Caki2 (cell line): ENCODE measurements at regions not wholly inside any gene's neighbourhood (a gene's known extent, or its start where the extent isn't known, plus 50 kb on each side); places are given as distances from the start of the nearest gene placed in this dataset.

ENCODE experiments used
- DNase-seq: peaks from one replicate; pipeline ENCODE4 v3.0.0-alpha.2; 2015; ENCODE audit warnings: low read depth
- in situ Hi-C: cut with HindIII; loops from 2 replicates; pipeline ENCODE4 v1.10.0; 2016; ENCODE audit warnings: low sequenced_read_pairs, low pct_unique_long_range_greater_than_20kb, mixed read lengths

GRCh38 chr6:71393981-71394432 lies 105.4 kb downstream of the OGFRL1 start:
- DNase-seq: no peak
- in situ Hi-C loops: no loop called here

GRCh38 chr6:71394926-71395325 lies 106.3 kb downstream of the OGFRL1 start:
- in situ Hi-C loops: no loop called here
- no peak for DNase-seq

DNA sequence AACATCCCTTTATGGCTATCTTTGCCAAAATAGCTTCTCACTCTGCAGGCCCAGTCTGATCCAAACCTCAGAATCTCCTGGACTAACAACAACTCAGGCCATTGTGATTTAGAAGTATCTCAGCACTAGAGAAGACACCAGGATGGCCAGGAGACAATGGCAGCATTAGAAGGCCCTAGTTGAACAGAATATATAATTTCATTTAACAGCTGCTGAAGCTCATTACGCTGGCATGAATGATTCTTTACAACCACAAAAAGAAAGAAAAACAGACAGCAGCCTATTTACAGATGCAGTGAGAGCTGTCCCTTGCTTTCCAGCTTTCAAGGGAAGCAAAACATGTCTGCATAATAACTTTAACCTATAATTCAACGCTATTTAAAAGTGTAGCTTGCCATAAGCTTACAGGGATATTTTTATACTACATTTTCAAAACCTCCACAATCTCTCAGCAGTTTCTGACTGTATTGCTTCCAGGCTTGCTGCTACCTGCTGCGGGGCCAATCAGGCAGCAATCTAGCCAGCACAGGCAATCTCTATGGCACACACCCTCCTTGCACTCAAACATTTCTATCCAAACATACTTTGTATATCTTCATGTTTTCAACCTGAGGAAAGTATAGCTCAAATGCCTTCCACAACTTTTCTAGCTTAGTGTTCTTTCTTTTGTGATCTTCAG lies 107.3 kb downstream of the OGFRL1 start:
- DNase-seq: no peak
- in situ Hi-C loops: no loop called here

- DNase-seq: no peak
- in situ Hi-C loops: no loop called here
Measured at GRCh38 chr6:71396410-71396801, 107.8 kb downstream of the OGFRL1 start.

- in situ Hi-C loops: no loop called here
- DNase-seq: no peak
Measured at GRCh38 chr6:71399279-71399678, 110.7 kb downstream of the OGFRL1 start.

- in situ Hi-C loops: no loop called here
- no peak for DNase-seq
Measured at GRCh38 chr6:71400852-71401251, 112.2 kb downstream of the OGFRL1 start.

DNA sequence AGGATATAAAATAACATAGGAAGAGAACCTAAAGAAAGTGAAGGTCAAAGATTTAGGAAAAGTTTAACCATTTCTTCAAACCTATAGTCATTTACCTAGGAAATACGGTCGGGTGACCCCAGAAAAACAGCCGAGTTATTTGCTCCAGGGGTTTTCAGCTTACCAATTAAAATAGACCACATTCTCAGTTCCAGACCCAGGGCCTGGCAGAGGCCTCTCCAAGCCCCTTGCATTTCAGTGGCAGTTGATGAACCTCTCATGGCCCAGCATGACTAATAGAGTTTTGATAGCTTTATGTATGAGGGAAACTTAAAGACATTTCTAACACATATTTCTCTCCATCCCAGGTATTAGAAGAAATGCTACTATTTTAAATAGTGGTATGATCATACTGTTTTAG lies 113.5 kb downstream of the OGFRL1 start:
- in situ Hi-C loops: no loop called here
- peak; percentile 67 for DNase-seq

GRCh38 chr6:71403422-71404134 lies 115.0 kb downstream of the OGFRL1 start:
- in situ Hi-C loops: no loop called here

GRCh38 chr6:71404145-71404966 lies 115.7 kb downstream of the OGFRL1 start:
- peak; percentile 96 for DNase-seq
- in situ Hi-C loops: no loop called here

More at GRCh38 chr6:71403422-71404134, 115.0 kb downstream of the OGFRL1 start:
- no peak for DNase-seq

DNA sequence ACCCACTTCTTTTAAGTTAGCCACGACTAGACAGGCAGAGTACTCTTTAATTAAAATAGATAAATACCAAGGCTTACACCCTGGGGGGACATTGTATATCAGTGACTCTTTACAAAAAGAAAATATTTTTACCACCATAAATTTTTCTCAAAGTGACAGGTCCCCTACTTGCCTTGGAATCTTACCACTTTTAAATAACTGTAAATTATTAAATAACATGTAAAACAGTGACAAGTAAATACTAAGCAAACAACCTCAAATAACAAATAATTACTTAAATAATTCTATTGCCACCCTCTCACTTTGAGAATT lies 116.3 kb downstream of the OGFRL1 start:
- DNase-seq: no peak
- in situ Hi-C loops: no loop called here

GRCh38 chr6:71405416-71405815 lies 116.8 kb downstream of the OGFRL1 start:
- in situ Hi-C loops: no loop called here
- DNase-seq: no peak

GRCh38 chr6:71406865-71407860 lies 118.6 kb downstream of the OGFRL1 start:
- DNase-seq: peak; percentile 91
- in situ Hi-C loops: no loop called here

- DNase-seq: no peak
- in situ Hi-C loops: no loop called here
Measured at GRCh38 chr6:71408787-71409723, 120.4 kb downstream of the OGFRL1 start.

DNA sequence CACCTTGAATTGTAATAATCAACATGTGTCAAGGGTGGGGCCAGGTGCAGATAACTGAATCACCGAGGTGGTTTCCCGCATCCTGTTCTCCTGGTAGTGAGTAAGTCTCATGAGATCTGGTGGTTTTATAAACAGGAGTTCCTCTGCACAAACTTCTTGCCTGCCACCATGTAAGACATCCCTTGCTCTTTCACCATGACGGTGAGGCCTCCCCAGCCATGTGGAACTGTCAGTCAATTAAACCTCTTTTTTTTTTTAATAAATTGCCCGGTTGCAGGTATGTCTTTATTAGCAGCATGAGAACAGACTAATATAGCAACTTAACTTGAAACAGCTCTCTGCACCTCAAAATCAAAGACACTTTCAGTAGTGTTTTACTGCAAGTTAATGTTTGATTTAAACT lies 121.6 kb downstream of the OGFRL1 start:
- peak; percentile 88 for DNase-seq
- in situ Hi-C loops: no loop called here

- DNase-seq: peak; percentile 65
- in situ Hi-C loops: no loop called here
Measured at GRCh38 chr6:71410681-71411080, 122.1 kb downstream of the OGFRL1 start.

DNA sequence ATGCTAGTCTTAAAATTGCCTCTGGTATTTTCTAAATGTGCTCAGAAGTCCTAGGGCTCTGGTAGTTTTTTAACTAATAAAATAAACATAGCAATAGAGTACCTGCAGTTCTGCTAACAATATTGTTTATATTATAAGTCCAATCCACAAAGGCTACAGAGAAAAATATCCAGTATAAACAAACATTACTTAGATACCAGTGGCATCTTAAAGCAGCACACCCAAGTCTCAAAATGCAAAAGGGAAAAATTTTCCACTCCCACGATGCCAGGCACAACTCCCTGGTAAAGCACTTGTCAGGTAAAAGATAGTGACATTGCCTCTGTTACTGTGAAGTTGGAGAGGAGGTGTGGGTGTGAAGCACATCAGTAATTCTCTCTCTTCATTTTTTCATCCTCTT lies 123.3 kb downstream of the OGFRL1 start:
- peak; percentile 67 for DNase-seq
- in situ Hi-C loops: no loop called here

DNA sequence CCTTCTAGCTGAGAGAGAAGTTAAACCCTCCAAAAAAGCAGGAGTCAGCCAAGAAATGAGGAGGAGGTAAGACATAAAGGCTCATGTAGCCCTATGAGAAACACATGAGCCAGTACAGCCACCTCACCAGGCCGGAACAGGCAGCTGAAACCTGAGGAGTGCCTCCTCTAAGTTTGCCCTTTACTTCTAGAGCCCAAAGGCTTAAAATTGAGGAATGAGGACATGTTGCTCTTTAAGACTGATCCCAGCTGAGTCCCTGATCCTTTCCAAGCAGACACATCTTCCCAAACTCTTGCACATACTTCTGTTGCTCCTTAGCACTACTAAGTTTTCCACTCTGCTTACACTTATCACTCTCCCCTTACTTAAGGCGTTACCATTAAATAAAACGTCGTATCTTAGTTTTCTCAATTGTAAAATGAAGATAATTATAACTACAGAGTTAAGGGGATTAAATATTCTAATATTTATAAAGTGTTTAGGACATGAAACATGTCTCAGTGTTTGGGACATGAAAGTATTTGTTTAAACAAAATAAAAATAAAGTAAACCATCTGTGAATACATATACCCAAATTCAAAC lies 124.0 kb downstream of the OGFRL1 start:
- in situ Hi-C loops: no loop called here
- DNase-seq: peak; percentile 12
